HEK293 (cell line): ENCODE measurements at regions not wholly inside any gene's neighbourhood (a gene's known extent, or its start where the extent isn't known, plus 50 kb on each side); places are given as distances from the start of the nearest gene placed in this dataset.

Source experiments
- CTCF ChIA-PET: fragments of 350-600 bp; formaldehyde crosslinking; extraction: SDS; loops from one replicate; lab custom pipeline; 2021; ENCODE audit warnings: antibody characterized with exemption; lab: Yijun Ruan, JAX
- POLR2A ChIA-PET: fragments of 300-600 bp; formaldehyde crosslinking; extraction: SDS; loops from one replicate; lab custom pipeline; 2020; ENCODE audit warnings: antibody characterized with exemption, inconsistent platforms; lab: Yijun Ruan, JAX
- H3K27ac ChIP-seq: fragments of 200-500 bp; sonication (Bioruptor generic); 2 replicates; pipeline ENCODE4 v1.5.1; 2014; ENCODE audit warnings: low read depth, low read length, control low read depth, inconsistent platforms; ENCODE audit errors: extremely low read depth
- H3K36me3 ChIP-seq, 2 experiments: fragments of 200-500 bp in 1 of 2; sonication (Bioruptor generic) in 1 of 2; 1 replicate in 1 of 2; 2 replicates in 1 of 2; pipeline ENCODE4 v1.5.1; 2014 to 2017; ENCODE audit warnings: inconsistent platforms in 2 of 2, low read length in 2 of 2; ENCODE audit not compliant: control insufficient read depth in 2 of 2, insufficient read depth in 1 of 2
- H3K4me1 ChIP-seq: fragments of 200-500 bp; sonication (Bioruptor generic); 2 replicates; pipeline ENCODE4 v1.5.1; 2014; ENCODE audit warnings: mild to moderate bottlenecking, low read length, inconsistent platforms; ENCODE audit not compliant: control insufficient read depth, insufficient read depth
- H3K4me3 ChIP-seq: 2 replicates; pipeline ENCODE4 v1.5.1; 2011; ENCODE audit warnings: low read depth, mild to moderate bottlenecking, control low read depth, low read length, moderate library complexity
- H3K9me3 ChIP-seq: fragments of 200-500 bp; sonication (Bioruptor generic); 2 replicates; pipeline ENCODE4 v1.5.1; 2014; ENCODE audit warnings: low read depth, low read length, inconsistent platforms; ENCODE audit not compliant: control insufficient read depth, insufficient read depth
- FEZF1 ChIP-seq: fragments of 450-650 bp; formaldehyde crosslinking; IDR thresholded peaks from 2 replicates; pipeline ENCODE4 v1.5.1; 2016; ENCODE audit warnings: missing biosample characterization, missing genetic modification characterization
- GLIS2 ChIP-seq: fragments of 450-650 bp; formaldehyde crosslinking; IDR thresholded peaks from 2 replicates; pipeline ENCODE4 v1.5.1; 2016; ENCODE audit warnings: missing biosample characterization, missing genetic modification characterization
- INSM2 ChIP-seq: fragments of 450-650 bp; formaldehyde crosslinking; IDR thresholded peaks from 2 replicates; pipeline ENCODE4 v1.5.1; 2016; ENCODE audit warnings: missing biosample characterization, missing genetic modification characterization
- PRDM4 ChIP-seq: fragments of 450-650 bp; formaldehyde crosslinking; IDR thresholded peaks from 2 replicates; pipeline ENCODE4 v1.5.1; 2017; ENCODE audit warnings: missing biosample characterization, missing genetic modification characterization
- TCF7L2 ChIP-seq: IDR thresholded peaks from 2 replicates; pipeline ENCODE4 v1.6.1; 2011; ENCODE audit warnings: low read depth, mild to moderate bottlenecking, inconsistent platforms, low read length, moderate library complexity, borderline replicate concordance
- ZFP37 ChIP-seq: fragments of 450-650 bp; formaldehyde crosslinking; IDR thresholded peaks from 2 replicates; pipeline ENCODE4 v1.5.1; 2016; ENCODE audit warnings: missing biosample characterization, missing genetic modification characterization
- ZFP69B ChIP-seq: fragments of 450-650 bp; formaldehyde crosslinking; IDR thresholded peaks from 2 replicates; pipeline ENCODE4 v1.5.1; 2016; ENCODE audit warnings: missing biosample characterization, missing genetic modification characterization
- ZNF112 ChIP-seq: fragments of 450-650 bp; formaldehyde crosslinking; IDR thresholded peaks from 2 replicates; pipeline ENCODE4 v1.5.0; 2017; ENCODE audit warnings: missing biosample characterization, missing genetic modification characterization
- ZNF133 ChIP-seq: fragments of 450-650 bp; formaldehyde crosslinking; IDR thresholded peaks from 2 replicates; pipeline ENCODE4 v1.5.1; 2016; ENCODE audit warnings: missing biosample characterization, missing genetic modification characterization
- ZNF433 ChIP-seq: fragments of 450-650 bp; formaldehyde crosslinking; IDR thresholded peaks from 2 replicates; pipeline ENCODE4 v1.5.1; 2016; ENCODE audit warnings: missing biosample characterization, missing genetic modification characterization, low read depth
- ZNF48 ChIP-seq: fragments of 450-650 bp; formaldehyde crosslinking; IDR thresholded peaks from 2 replicates; pipeline ENCODE4 v1.5.1; 2016; ENCODE audit warnings: missing biosample characterization, missing genetic modification characterization
- ZNF530 ChIP-seq: fragments of 450-650 bp; formaldehyde crosslinking; IDR thresholded peaks from 2 replicates; pipeline ENCODE4 v1.5.1; 2016; ENCODE audit warnings: low read depth, missing biosample characterization, missing genetic modification characterization
- ZNF776 ChIP-seq: fragments of 450-650 bp; formaldehyde crosslinking; IDR thresholded peaks from 2 replicates; pipeline ENCODE4 v1.5.0; 2017; ENCODE audit warnings: missing biosample characterization, missing genetic modification characterization, borderline replicate concordance
- ZNF791 ChIP-seq: fragments of 450-650 bp; formaldehyde crosslinking; IDR thresholded peaks from 2 replicates; pipeline ENCODE4 v1.5.1; 2016; ENCODE audit warnings: missing biosample characterization, missing genetic modification characterization
- ZNF792 ChIP-seq: fragments of 450-650 bp; formaldehyde crosslinking; IDR thresholded peaks from 2 replicates; pipeline ENCODE4 v1.5.1; 2016; ENCODE audit warnings: missing biosample characterization, missing genetic modification characterization
- ZNF843 ChIP-seq: fragments of 450-650 bp; formaldehyde crosslinking; IDR thresholded peaks from 2 replicates; pipeline ENCODE4 v1.5.1; 2016; ENCODE audit warnings: missing biosample characterization, missing genetic modification characterization
- TF ChIP-seq, protein P1 (sequence below): fragments of 450-650 bp; formaldehyde crosslinking; IDR thresholded peaks from 2 replicates; pipeline ENCODE4 v1.5.1; 2016; ENCODE audit warnings: missing biosample characterization, missing genetic modification characterization

- TF ChIP-seq ZNF792 (tag by site-specific recombination) (no peak), ZNF791 (tag by site-specific recombination) (no peak), ZNF776 (no peak), ZFP37 (tag by site-specific recombination) (no peak)
- TF ChIP-seq, protein P1, sequence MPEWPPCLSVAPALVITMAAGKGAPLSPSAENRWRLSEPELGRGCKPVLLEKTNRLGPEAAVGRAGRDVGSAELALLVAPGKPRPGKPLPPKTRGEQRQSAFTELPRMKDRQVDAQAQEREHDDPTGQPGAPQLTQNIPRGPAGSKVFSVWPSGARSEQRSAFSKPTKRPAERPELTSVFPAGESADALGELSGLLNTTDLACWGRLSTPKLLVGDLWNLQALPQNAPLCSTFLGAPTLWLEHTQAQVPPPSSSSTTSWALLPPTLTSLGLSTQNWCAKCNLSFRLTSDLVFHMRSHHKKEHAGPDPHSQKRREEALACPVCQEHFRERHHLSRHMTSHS (tag by site-specific recombination): no peak
- TF ChIP-seq, all 188 proteins: peak for 0
Measured at GRCh38 chr1:81558291-81559076, 242.2 kb upstream of the ADGRL2 start (continued).

- Histone ChIP-seq H3K4me3 (no peak overlapping the region), H3K36me3 (no peaks in the 10 kb centered on the region), H3K4me1 (peaks cover 9% of the 10 kb centered on the region; the same call in 1 of the 2 replicates), H3K27ac (no peak overlapping the region), H3K9me3 (no peaks in the 10 kb centered on the region)
- ChIA-PET CTCF (no interaction called here), POLR2A (no interaction called here)
- no peak for TF ChIP-seq ZNF112 (tag by site-specific recombination)
- TF ChIP-seq GLIS2: no peak
- no peak for TF ChIP-seq ZFP69B (tag by site-specific recombination)
- TF ChIP-seq ZNF133 (tag by site-specific recombination): no peak
- TF ChIP-seq INSM2 (tag by site-specific recombination): no peak
- no peak for TF ChIP-seq ZNF433 (tag by site-specific recombination)
- no peak for TF ChIP-seq ZNF530 (tag by site-specific recombination)
- no peak for TF ChIP-seq ZNF48 (tag by site-specific recombination)
Measured at GRCh38 chr1:81556968-81557367, 243.8 kb upstream of the ADGRL2 start.

DNA sequence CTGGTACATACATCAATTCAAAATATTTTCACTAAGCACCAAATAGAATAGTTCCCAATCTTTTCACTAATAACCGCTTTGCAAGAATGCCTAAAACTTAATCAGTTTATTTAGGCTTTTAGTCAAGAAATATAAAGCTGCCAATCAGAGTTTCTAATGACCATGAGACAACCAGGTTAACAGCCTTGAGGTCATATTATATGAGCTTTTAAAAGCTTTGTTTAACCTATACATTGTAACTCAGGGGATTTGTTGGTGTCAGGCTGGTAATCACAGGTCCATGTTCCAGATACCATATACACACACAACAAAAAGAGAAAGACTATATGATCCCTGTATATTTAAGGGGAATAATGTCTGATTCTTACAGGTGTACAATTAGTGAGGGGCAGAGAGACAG lies 246.2 kb upstream of the ADGRL2 start:
- CTCF ChIA-PET: interaction anchor here (0.5 to 0.7 kb wide), 3 partner anchors 17 to 808 kb away, joined by 3 to 4 read pairs (median 3); no protein-coding TSS in a partner anchor
- no peaks in the 10 kb centered on the region for H3K36me3 ChIP-seq
- peaks cover 9% of the 10 kb centered on the region; the same call in 1 of the 2 replicates for H3K4me1 ChIP-seq
- no peak overlapping the region for H3K4me3 ChIP-seq
- POLR2A ChIA-PET: no interaction called here
- peak; percentile 36; the same call in 1 of the 2 replicates for TF ChIP-seq FEZF1
- peak; percentile 53; the same call in 1 of the 2 replicates for TF ChIP-seq PRDM4
- TF ChIP-seq TCF7L2: no peak
- peak; percentile 70; the same call in 1 of the 2 replicates for TF ChIP-seq ZNF843
- TF ChIP-seq, all 188 proteins: peak for 3
- Histone ChIP-seq H3K27ac (no peak overlapping the region), H3K9me3 (no peaks in the 10 kb centered on the region)
